Superior temporal gyrus (tissue), 1 donor: ENCODE measurements at regions not wholly inside any gene's neighbourhood (a gene's known extent, or its start where the extent isn't known, plus 50 kb on each side); places are given as distances from the start of the nearest gene placed in this dataset.
A peak's percentile ranks its signal among the peaks of the same experiment; 100 is the strongest.
"Not testable (repeated sequence)": the region's sequence is repeated elsewhere in the genome, so short reads cannot be mapped to it uniquely, and the experiment has no call there.

ENCODE experiments used
- DNase-seq: peaks from one replicate; pipeline ENCODE4 v3.0.0-alpha.2; 2016; ENCODE audit errors: extremely low spot score

- peak; percentile 79 for DNase-seq
Measured at GRCh38 chr3:177777699-177778098, 580.4 kb upstream of the TBL1XR1 start.

- DNase-seq: no peak
Measured at GRCh38 chr3:177778633-177779032, 581.4 kb upstream of the TBL1XR1 start.

DNA sequence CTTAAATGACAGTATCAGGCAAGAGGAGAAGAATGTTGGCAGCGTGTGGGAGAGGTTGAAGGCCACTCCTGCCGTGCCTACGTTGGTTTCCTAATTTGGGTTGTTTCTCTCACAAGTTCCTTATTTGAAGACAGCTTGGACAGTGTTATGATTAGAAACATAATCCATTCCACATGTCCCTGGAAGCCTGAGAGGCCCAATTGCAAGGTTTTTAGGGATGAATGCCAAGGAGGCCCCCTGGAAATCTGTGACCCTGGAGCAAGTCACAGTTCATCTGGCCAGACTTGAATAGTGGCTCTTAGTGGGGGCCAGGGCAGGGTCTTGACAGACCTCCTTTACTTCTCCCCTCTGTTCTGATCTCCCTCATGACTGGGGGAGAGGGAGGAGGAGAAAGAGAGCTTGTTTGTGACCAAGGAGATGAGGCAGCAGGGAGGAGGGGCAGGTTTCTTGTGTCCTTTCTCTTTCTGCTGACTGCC is 584.4 kb upstream of the TBL1XR1 start:
- DNase-seq: no peak

DNA sequence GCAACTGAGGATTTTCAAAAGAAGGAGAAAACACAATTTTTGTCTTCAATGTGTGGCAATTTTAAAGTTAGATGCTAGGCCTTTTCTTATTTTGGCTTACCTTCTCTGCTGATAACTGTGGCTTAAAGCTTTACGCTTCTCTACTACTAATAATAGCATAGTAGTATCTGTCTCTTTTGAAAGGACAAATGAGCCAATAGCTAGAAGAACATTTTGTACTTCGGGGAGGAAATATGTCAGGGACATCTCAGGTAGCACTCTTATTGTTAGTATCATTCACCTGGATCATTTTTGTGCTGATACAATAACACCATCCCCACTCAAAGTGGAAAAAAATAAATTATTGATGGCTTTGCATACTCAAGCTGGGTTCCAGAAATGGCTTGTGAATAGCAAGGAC is 586.1 kb upstream of the TBL1XR1 start:
- no peak for DNase-seq

DNA sequence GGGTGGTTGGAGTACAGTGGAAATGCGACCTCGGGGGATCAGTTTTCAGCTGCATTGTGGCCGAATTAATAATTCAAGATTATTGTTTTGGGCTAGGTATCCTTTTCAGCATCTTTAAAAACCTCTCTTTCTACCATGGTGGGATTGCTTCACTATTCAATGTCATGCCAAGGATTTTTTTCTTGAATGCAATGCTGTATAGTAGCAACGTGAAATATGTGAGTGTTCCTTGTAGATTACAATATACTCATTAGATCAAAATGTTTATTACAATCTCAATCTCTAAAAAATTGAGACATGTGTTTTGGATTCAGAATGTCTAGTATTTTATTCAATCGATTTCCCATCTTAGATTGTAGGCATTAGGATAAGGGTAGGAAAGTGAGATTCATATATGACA is 586.5 kb upstream of the TBL1XR1 start:
- no peak for DNase-seq

DNA sequence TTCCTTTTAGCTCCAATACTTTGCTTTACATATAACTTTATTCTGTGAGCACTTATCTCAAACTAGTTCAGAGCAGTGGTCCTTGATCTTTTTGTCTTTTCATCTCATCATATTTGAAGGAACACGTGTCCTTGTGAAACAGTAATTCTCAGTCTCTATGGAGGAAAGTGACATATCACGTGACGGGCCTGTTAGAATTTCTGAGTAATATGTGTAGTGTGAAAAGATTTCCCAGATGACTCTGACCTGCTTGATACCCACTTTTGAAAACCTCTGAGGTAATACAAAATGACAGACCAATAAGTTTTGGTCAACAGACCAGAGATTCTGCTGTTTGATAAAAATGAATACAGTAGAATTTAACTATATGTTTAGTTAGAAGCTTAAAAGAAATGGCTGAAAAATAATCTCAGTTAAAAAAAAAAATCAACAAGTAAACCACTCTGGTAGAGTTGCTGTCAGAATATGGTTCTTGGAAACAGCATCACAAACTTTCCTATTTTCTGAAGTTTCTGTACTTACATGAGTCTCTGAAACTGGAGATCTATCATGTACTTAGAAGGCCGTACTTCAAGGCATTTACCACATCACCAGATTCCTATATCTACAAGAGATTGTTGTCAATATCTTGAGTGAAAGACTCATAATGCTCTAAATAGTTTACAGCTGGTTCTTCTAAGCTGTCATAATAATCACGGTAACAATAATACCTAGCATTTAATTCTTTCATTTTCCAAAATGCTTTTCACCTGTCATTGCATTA is 590.2 kb upstream of the TBL1XR1 start:
- no peak for DNase-seq

GRCh38 chr3:177789500-177789899 is 592.2 kb upstream of the TBL1XR1 start:
- DNase-seq: no peak

DNA sequence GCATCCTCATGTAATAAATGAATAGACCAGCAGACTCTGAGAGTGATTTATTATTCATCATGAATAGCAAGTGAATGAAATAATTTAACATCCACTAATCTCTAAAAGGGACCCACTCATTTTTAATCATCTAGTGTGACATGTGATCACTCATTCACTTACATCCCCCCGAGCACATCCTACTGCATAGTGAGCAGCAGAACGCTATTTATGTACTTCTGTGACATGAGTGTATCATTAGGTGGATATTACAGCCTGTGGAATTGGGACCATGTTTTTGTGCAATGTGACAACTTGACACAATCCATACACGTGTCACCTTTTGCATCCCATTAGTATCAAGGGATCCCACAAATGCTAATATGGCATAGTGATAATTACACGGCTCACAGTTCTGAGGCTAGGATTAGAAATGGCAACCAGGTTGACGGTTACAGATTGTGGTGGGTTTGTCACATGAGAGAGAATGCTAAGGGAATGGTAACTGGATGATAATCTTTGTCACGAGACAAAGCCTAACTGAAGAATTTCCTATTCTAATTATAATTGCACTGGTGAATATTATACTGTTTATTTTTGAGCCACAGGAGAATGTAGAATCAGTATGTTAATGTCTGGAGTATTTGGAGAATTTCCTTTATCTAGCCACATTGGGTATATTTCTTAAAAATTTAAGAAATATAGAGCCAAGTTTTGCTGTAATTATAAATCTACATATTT is 595.2 kb upstream of the TBL1XR1 start:
- DNase-seq: no peak

GRCh38 chr3:177793451-177793850 is 596.2 kb upstream of the TBL1XR1 start:
- DNase-seq: no peak

DNA sequence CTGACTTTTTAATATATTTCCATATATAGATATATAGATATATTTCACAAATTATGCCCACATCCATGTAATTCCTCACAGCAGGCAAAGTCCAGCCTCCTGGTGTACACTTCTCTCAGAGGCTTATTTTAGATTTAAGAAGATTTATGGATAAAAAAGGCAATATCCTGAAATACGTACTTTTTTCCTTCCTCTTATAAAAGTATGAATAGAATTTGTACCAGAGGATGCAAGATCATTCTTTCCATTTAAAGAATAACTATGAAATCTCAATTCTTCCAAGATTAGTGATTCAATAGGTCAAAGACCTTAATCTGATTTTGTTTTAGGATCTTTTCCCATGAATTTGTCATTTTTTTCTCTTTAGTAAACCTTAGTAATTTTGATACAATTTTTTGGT is 597.9 kb upstream of the TBL1XR1 start:
- no peak for DNase-seq

- no peak for DNase-seq
Measured at GRCh38 chr3:177795859-177796258, 598.6 kb upstream of the TBL1XR1 start.

GRCh38 chr3:177800147-177800546 is 602.9 kb upstream of the TBL1XR1 start:
- DNase-seq: not testable (repeated sequence)

- DNase-seq: no peak
Measured at GRCh38 chr3:177800561-177800960, 603.3 kb upstream of the TBL1XR1 start.

- peak; percentile 46 for DNase-seq
Measured at GRCh38 chr3:177802151-177802900, 605.0 kb upstream of the TBL1XR1 start.

GRCh38 chr3:177803500-177803899 is 606.2 kb upstream of the TBL1XR1 start:
- DNase-seq: no peak

DNA sequence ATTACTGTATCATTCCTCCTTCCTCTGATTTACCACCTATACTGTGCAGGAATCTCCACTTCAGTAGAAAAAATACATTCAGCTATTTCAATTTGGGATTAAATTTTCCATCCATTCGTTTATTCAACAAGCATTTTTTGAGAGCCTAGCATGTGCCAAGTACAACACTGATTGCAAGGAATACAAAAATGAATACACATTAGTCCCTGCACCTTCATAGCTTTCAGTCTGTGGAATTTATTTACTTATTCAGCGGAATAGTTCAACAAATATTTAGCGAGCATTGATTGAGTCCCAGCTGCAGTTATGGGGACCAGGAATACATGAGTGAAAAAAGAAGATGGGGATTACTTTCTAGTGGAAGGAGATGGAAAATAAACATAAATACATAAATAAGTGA is 606.8 kb upstream of the TBL1XR1 start:
- no peak for DNase-seq

- no peak for DNase-seq
Measured at GRCh38 chr3:177804646-177805045, 607.4 kb upstream of the TBL1XR1 start.

DNA sequence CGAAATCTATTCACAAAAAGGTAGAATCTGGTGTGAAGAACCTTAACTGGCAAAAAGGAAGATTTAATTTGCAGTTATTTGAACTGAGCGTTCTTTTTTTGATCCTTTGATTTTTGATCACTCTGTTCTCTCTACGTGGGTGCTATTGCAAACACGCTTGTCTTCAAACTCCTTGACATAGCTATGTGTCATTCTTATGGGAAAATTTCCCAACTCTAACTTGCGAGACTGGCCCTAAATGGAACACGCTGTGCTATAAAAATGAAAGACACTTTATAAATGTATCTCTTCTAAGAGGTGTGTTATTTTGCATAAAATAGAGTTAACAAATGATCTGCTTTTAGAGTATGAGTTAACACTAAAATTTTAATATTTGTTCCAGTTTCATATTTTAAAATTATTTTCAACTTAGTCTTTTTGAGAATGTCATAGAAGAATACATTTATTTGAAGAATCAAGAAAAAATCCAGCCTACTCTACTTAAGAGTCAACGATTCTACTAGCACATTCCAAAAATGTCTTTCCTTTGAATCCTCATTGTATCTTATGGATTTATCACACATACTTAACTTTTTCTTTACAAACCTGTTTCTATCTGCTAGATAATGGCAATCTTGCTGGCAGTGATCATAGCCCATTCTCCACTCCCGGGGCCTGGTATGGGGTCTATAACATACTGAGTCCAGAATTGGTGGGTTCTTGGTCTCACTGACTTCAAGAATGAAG is 610.0 kb upstream of the TBL1XR1 start:
- peak; percentile 52 for DNase-seq

GRCh38 chr3:177808928-177809478 is 611.7 kb upstream of the TBL1XR1 start:
- not testable (repeated sequence) for DNase-seq

DNA sequence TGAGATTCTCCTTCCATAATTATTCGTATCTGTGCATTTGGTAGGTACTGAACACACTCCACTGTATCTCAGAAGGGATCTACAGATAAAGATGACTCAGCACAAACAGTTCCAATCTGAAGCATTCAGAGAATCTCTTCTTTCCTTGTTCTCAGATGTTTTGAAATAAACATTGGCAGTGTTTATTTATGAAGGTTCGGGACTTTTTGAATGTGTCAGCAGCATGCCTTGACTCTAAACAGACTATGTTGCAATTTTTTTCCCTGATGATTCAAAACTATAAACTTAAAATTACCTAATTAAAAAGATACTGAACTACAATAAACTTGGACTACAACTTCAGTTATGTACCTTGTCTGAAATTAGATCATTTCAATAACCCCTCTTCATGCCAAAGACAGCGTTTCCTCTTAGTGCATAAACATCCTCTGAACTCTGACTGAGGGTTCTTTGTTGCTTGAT is 612.9 kb upstream of the TBL1XR1 start:
- no peak for DNase-seq

- no peak for DNase-seq
Measured at GRCh38 chr3:177811112-177811511, 613.8 kb upstream of the TBL1XR1 start.
